C4-2B (cell line): ENCODE measurements at regions not wholly inside any gene's neighbourhood (a gene's known extent, or its start where the extent isn't known, plus 50 kb on each side); places are given as distances from the start of the nearest gene placed in this dataset.
"Not testable (repeated sequence)": the region's sequence is repeated elsewhere in the genome, so short reads cannot be mapped to it uniquely, and the experiment has no call there.

Experiments
- CTCF ChIP-seq: fragments of 450-650 bp; conservative IDR thresholded peaks from 2 replicates; pipeline ENCODE4 v1.5.1; 2017; ENCODE audit warnings: mild to moderate bottlenecking
- ZFX ChIP-seq: fragments of 450-650 bp; IDR thresholded peaks from 2 replicates; pipeline ENCODE4 v1.6.1; 2017

- not testable (repeated sequence) for TF ChIP-seq CTCF, ZFX
Measured at GRCh38 chr22:16673433-16673832, 80.8 kb upstream of the CCT8L2 start.
